Rectal smooth muscle tissue (tissue), 1 donor: ENCODE measurements at regions not wholly inside any gene's neighbourhood (a gene's known extent, or its start where the extent isn't known, plus 50 kb on each side); places are given as distances from the start of the nearest gene placed in this dataset.

Experiments
- H3K27ac ChIP-seq: one replicate; pipeline ENCODE4 v1.7.0; 2013; ENCODE audit warnings: low read depth, low read length, inconsistent platforms
- H3K27me3 ChIP-seq: one replicate; pipeline ENCODE4 v1.7.0; 2013; ENCODE audit warnings: low read length; ENCODE audit not compliant: control insufficient read depth, insufficient read depth
- H3K36me3 ChIP-seq: one replicate; pipeline ENCODE4 v1.7.0; 2013; ENCODE audit warnings: low read length; ENCODE audit not compliant: control insufficient read depth, insufficient read depth
- H3K4me1 ChIP-seq: one replicate; pipeline ENCODE4 v1.7.0; 2013; ENCODE audit warnings: low read length; ENCODE audit not compliant: control insufficient read depth, insufficient read depth
- H3K4me3 ChIP-seq: one replicate; pipeline ENCODE4 v1.7.0; 2013; ENCODE audit warnings: low read length
- H3K9ac ChIP-seq: one replicate; pipeline ENCODE4 v1.7.0; 2013; ENCODE audit warnings: low read length

GRCh38 chr5:30650311-30650710, 543.2 kb upstream of the CDH6 start:
- no peaks in the 10 kb centered on the region for H3K4me1 ChIP-seq
- no peak overlapping the region for H3K4me3 ChIP-seq
- no peak overlapping the region for H3K9ac ChIP-seq
- no peaks in the 10 kb centered on the region for H3K36me3 ChIP-seq
- no peak overlapping the region for H3K27ac ChIP-seq
- no peaks in the 10 kb centered on the region for H3K27me3 ChIP-seq

- no peak overlapping the region for H3K9ac ChIP-seq
- no peaks in the 10 kb centered on the region for H3K27me3 ChIP-seq
- H3K4me1 ChIP-seq = no peaks in the 10 kb centered on the region
Observed at GRCh38 chr5:30638899-30639298, 554.6 kb upstream of the CDH6 start.

GRCh38 chr5:30627945-30628344, 565.5 kb upstream of the CDH6 start:
- H3K4me3 ChIP-seq = no peak overlapping the region
- no peaks in the 10 kb centered on the region for H3K27me3 ChIP-seq
- H3K27ac ChIP-seq = no peak overlapping the region
- no peak overlapping the region for H3K9ac ChIP-seq
- H3K36me3 ChIP-seq = no peaks in the 10 kb centered on the region
- no peaks in the 10 kb centered on the region for H3K4me1 ChIP-seq

More at GRCh38 chr5:30638899-30639298, 554.6 kb upstream of the CDH6 start:
- Histone ChIP-seq H3K36me3 (no peaks in the 10 kb centered on the region), H3K4me3 (no peak overlapping the region), H3K27ac (no peak overlapping the region)

- H3K27me3 ChIP-seq = no peaks in the 10 kb centered on the region
- no peaks in the 10 kb centered on the region for H3K4me1 ChIP-seq
- no peak overlapping the region for H3K9ac ChIP-seq
- H3K4me3 ChIP-seq = no peak overlapping the region
- H3K27ac ChIP-seq = no peak overlapping the region
- H3K36me3 ChIP-seq = no peaks in the 10 kb centered on the region
Observed at GRCh38 chr5:30626557-30626956, 566.9 kb upstream of the CDH6 start.

GRCh38 chr5:30620481-30621085, 572.9 kb upstream of the CDH6 start:
- no peak overlapping the region for H3K27ac ChIP-seq
- H3K4me3 ChIP-seq = no peak overlapping the region
- H3K27me3 ChIP-seq = no peaks in the 10 kb centered on the region
- no peak overlapping the region for H3K9ac ChIP-seq
- no peaks in the 10 kb centered on the region for H3K36me3 ChIP-seq
- no peaks in the 10 kb centered on the region for H3K4me1 ChIP-seq

- Histone ChIP-seq H3K27ac (no peak overlapping the region), H3K36me3 (no peaks in the 10 kb centered on the region), H3K9ac (no peak overlapping the region), H3K4me3 (no peak overlapping the region), H3K27me3 (no peaks in the 10 kb centered on the region), H3K4me1 (no peaks in the 10 kb centered on the region)
Observed at GRCh38 chr5:30608501-30608900, 585.0 kb upstream of the CDH6 start.

GRCh38 chr5:30607301-30607894, 586.1 kb upstream of the CDH6 start:
- H3K36me3 ChIP-seq = no peaks in the 10 kb centered on the region
- no peaks in the 10 kb centered on the region for H3K4me1 ChIP-seq
- no peak overlapping the region for H3K4me3 ChIP-seq
- no peaks in the 10 kb centered on the region for H3K27me3 ChIP-seq
- H3K9ac ChIP-seq = no peak overlapping the region
- no peak overlapping the region for H3K27ac ChIP-seq

GRCh38 chr5:30605693-30606268, 587.7 kb upstream of the CDH6 start:
- Histone ChIP-seq H3K27ac (no peak overlapping the region), H3K4me3 (no peak overlapping the region)

GRCh38 chr5:30604648-30605262, 588.7 kb upstream of the CDH6 start:
- no peaks in the 10 kb centered on the region for H3K4me1 ChIP-seq
- H3K9ac ChIP-seq = no peak overlapping the region
- H3K27ac ChIP-seq = no peak overlapping the region
- H3K27me3 ChIP-seq = no peaks in the 10 kb centered on the region
- no peaks in the 10 kb centered on the region for H3K36me3 ChIP-seq
- no peak overlapping the region for H3K4me3 ChIP-seq

More at GRCh38 chr5:30605693-30606268, 587.7 kb upstream of the CDH6 start:
- Histone ChIP-seq H3K4me1 (no peaks in the 10 kb centered on the region), H3K9ac (no peak overlapping the region), H3K36me3 (no peaks in the 10 kb centered on the region), H3K27me3 (no peaks in the 10 kb centered on the region)

- Histone ChIP-seq H3K36me3 (no peaks in the 10 kb centered on the region), H3K4me3 (no peak overlapping the region), H3K4me1 (no peaks in the 10 kb centered on the region), H3K27me3 (no peaks in the 10 kb centered on the region), H3K27ac (no peak overlapping the region), H3K9ac (no peak overlapping the region)
Observed at GRCh38 chr5:30600892-30601291, 592.6 kb upstream of the CDH6 start.

- H3K27me3 ChIP-seq = no peaks in the 10 kb centered on the region
- H3K27ac ChIP-seq = no peak overlapping the region
- no peak overlapping the region for H3K9ac ChIP-seq
- no peaks in the 10 kb centered on the region for H3K4me1 ChIP-seq
- no peaks in the 10 kb centered on the region for H3K36me3 ChIP-seq
- no peak overlapping the region for H3K4me3 ChIP-seq
Observed at GRCh38 chr5:30596495-30597064, 596.9 kb upstream of the CDH6 start.

- no peaks in the 10 kb centered on the region for H3K4me1 ChIP-seq
- no peak overlapping the region for H3K27ac ChIP-seq
- H3K9ac ChIP-seq = no peak overlapping the region
- no peaks in the 10 kb centered on the region for H3K27me3 ChIP-seq
- H3K4me3 ChIP-seq = no peak overlapping the region
- no peaks in the 10 kb centered on the region for H3K36me3 ChIP-seq
Observed at GRCh38 chr5:30594331-30594730, 599.2 kb upstream of the CDH6 start.
